Activated CD8-positive, alpha-beta memory T cell treated with anti-CD3 and anti-CD28 coated beads for 4 hours (primary cell): ENCODE measurements at regions not wholly inside any gene's neighbourhood (a gene's known extent, or its start where the extent isn't known, plus 50 kb on each side); places are given as distances from the start of the nearest gene placed in this dataset.
"Not testable (repeated sequence)": the region's sequence is repeated elsewhere in the genome, so short reads cannot be mapped to it uniquely, and the experiment has no call there.

Source experiments
- DNase-seq, 2 donors: peaks; one replicate each; pipeline ENCODE4 v3.0.0-alpha.2; 2020; ENCODE audit warnings: low read depth in 2 of 2

DNA sequence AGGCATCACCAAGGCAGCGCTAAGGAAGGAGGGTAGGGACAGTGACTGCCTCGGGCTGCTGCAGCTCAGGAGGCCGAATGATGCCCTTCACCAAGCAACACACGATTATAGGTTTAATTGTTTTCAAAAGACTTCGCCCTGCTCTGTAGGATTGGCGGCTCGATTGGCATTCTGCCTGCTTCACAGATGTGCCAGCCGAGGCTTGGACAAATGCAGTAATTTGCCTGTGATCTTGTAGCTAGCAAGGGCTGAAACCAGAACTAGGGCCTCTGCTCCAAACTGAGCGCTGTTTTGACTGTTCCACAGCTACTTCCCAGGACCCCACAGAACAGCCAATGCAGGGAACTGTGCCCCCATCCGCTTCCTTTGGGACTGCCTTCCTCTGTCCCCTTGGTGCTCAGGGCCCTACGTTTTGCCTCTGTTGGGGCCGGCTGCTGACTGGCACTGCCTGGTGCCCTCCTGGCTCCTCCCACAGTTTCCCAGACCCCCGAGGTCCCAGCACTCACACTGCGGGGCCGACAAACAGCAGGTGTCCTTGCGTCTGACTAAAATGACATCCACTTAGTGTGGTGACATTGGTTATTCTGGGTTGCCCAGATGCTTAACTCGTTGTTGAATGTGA is 62.6 kb upstream of the EN2 start:
- no peak for DNase-seq

- no peak for DNase-seq
Measured at GRCh38 chr7:155396661-155397060, 61.3 kb upstream of the EN2 start.

DNA sequence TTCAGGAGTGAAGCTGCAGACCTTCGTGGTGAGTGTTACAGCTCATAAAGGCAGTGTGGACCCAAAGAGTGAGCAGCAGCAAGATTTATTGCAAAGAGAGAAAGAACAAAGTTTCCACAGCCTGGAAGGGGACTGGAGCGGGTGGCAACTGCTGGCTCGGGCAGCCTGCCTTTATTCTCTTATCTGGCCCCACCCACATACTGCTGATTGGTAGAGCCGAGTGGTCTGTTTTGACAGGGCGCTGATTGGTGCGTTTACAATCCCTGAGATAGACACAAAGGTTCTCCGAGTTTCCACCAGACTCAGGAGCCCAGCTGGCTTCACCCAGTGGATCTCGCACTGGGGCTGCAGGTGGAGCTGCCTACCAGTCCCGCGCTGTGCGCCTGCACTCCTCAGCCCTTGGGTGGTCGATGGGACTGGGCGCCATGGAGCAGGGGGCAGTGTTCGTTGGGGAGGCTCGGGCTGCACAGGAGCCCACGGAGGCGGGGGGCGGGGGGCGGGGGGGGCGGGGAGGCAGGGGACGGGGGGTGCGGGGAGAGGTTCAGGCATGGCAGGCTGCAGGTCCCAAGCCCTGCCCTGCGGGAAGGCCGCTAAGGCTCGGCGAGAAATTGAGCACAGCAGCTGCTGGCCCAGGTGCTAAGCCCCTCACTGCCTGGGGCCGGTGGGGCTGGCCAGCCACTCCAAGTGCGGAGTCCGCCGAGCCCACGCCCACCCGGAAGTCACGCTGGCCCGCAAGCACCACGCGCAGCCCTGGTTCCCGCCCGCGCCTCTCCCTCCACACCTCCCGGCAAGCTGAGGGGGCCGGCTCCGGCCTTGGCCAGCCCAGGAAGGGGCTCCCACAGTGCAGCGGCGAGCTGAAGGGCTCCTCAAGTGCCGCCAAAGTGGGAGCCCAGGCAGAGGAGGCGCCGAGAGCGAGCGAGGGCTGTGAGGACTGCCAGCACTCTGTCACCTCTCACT is 59.9 kb upstream of the EN2 start:
- DNase-seq: not testable (repeated sequence)

GRCh38 chr7:155398944-155399343 is 59.0 kb upstream of the EN2 start:
- no peak for DNase-seq

GRCh38 chr7:155399577-155399976 is 58.4 kb upstream of the EN2 start:
- DNase-seq: no peak

DNA sequence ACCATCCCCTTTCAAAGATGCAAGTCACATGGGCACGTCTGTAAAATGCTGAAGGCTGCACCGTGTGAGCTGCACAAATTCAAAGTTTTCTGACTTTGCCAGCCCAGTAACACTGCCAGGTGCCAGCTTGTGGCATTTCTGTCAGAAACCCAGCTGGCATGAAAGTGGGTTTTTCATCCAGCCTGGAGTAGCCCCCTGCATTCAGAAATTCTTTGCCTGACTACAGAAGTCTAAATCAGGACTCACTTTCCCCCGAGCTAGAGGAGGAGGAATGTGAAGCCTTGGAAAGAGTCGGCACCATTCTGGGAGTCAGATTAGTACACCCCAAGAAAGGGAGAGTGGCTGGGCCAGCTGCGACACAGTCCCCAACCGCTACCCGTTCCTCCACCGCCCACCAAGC is 56.7 kb upstream of the EN2 start:
- DNase-seq: no peak

DNA sequence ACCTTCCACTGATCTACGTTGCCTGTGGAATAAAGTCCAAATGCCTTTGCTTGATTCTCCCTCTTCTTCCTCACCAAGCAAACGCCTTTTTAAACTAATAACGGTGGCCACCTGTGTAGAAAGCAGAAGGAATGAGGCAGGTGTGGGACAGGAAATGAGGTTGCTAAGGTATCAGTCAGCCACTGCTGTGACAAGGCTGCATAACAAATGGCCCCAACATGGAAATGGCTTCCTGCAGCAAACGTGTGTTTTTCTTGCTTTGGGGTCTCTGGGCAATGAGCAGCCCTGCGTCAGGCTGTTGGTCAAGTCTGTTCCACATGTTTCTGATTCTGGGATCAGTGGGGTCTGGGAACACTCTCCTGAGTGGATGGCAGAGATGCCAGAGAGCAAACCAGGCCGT is 56.0 kb upstream of the EN2 start:
- DNase-seq: no peak

DNA sequence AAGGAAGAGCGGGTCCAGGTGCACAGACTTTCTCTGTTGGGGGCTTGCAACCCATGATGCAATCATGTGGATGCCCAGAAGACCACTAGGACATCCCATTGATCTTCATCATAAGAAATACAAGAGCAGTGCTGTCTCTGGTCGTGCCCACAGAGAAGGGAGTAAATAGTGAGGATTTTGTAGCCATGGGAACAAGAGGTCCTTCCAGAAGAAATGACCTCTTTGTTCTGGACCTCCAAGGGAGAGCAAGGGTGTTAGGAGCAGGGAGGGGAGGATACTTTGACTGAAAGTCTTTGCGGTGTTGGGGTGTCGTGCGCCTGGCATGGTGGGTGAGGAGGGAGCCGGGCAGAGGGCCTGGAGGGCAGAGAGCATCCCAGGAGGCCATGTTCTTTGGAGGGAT is 55.0 kb upstream of the EN2 start:
- DNase-seq: no peak

DNA sequence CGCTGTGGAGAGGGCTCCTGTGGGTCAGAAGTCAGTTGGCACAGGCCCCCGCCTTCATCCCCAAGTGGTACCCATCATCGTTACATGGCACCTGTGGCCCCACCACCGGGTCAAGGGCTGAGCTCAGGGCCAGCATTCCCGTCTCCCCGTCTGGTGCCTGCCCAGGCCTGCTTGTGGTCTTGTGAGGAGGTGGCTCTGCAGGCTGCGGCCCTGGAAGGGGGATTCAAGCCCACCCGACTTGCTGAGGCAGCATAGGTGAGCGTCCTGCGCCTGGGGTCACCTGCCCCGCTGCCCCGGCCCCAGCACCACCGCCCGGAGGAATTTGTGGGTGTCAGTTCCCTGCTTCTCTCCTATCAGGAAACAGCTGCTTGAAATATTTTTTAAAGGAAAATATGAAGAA is 53.0 kb upstream of the EN2 start:
- no peak for DNase-seq

GRCh38 chr7:155405399-155406318 is 52.3 kb upstream of the EN2 start:
- DNase-seq: no peak

- DNase-seq: no peak
Measured at GRCh38 chr7:155407799-155408198, 50.1 kb upstream of the EN2 start.
